NCI-H2196 treated with DMSO at 0.1 percent for 48 hours (cell line): ENCODE measurements at regions not wholly inside any gene's neighbourhood (a gene's known extent, or its start where the extent isn't known, plus 50 kb on each side); places are given as distances from the start of the nearest gene placed in this dataset.

ENCODE experiments used
- DNase-seq: peaks from one replicate; lab custom pipeline; 2025; ENCODE audit not compliant: unreplicated experiment; lab: John Stamatoyannopoulos, UW

- DNase-seq: no peak
Observed at GRCh38 chr20:6575912-6576401, 191.5 kb upstream of the BMP2 start.

- no peak for DNase-seq
Observed at GRCh38 chr20:6566821-6567220, 200.7 kb upstream of the BMP2 start.

- DNase-seq: no peak
Observed at GRCh38 chr20:6562111-6562510, 205.4 kb upstream of the BMP2 start.

DNA sequence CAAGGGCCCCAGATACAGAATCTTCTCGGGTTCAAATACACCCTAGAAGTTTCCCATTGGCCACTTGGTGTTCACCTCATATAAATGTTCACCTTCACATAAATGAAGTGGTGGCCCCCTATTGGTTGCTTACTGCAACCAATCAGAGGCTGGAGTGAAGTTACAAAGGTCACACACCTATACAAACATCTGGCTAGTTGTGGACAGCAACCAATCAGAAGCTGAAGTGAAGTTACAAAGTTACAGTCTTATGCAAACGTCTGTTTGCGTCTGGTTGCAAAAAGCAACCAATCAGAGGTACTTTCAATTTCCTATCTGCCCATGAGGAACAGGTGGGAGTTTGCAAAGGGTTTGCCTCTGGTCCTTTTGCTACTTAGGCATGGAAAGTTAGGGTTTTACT lies 206.5 kb upstream of the BMP2 start:
- no peak for DNase-seq

DNA sequence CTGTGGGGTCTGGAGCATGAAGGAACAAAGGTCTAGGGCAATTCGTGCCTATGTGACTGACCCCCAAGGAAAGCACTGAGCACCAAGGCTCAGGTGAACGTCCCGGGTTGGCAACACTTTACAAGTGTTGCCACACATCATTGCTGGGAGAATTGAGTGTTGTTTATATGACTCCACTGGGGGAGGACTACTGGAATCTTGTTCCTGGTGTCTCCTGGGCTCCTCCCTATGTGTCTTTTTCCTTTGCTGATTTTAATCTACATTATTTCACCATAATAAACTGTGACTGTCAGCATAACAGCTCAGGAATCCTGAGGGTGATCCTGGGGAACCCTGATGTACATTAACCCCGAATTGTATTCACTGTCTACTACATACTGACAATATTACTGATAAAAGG lies 207.7 kb upstream of the BMP2 start:
- no peak for DNase-seq

- DNase-seq: no peak
Observed at GRCh38 chr20:6558341-6558740, 209.1 kb upstream of the BMP2 start.

DNA sequence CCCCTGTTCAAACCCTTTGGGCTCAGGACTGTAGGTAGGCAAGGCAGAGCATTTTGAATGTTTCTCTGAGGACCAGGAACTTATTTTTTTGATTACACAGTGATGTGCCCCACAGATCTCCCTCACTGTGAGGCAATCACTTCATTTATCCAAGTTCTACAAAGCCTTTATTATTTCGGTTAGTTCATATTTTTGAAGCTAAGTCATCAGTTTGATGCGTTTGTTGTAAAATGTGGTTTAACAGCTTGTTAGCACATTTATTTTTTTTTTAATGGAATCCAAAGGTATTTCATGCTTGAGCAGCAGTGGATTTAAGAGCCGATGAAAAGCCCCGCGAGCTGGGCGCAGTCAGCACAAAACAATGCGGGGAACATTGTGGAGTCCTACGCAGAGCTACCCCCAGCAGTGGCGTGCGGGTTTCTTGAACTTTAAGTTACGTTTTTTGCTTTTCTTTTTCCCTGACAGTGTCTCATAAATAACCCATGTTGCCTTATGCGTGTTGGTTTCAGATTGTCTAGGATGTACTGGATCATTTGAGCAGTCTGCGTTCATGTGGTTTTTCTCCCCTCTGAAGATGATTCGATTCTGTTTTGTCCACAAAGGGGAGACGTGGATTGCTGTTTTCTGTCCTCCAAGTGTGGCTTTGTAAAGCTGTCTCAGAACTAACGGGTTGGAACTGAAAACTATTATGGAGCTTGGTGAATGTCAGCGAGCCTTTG lies 233.6 kb upstream of the BMP2 start:
- no peak for DNase-seq

GRCh38 chr20:6533351-6533750 lies 234.1 kb upstream of the BMP2 start:
- DNase-seq: no peak

GRCh38 chr20:6530779-6531315 lies 236.6 kb upstream of the BMP2 start:
- DNase-seq: no peak

DNA sequence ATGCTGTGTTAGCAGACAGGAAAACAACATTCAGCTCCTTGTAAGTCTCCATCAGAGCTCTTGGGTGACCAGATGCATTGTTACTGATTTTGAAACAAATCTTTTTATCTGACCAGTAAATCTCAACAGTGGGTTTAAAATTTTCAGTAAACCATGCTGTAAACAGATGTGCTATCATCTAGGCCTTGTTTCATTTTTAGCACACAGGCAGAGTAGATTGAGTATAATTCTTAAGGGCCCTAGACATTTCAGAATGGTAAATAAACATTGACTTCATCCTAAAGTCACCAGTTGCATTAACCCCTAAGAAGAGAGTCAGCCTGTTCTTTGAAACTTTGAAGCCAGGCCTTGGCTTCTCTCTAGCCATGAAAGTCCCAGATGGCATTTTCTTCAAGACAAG lies 237.2 kb upstream of the BMP2 start:
- DNase-seq: no peak

- DNase-seq: no peak
Observed at GRCh38 chr20:6525447-6526303, 241.8 kb upstream of the BMP2 start.

DNA sequence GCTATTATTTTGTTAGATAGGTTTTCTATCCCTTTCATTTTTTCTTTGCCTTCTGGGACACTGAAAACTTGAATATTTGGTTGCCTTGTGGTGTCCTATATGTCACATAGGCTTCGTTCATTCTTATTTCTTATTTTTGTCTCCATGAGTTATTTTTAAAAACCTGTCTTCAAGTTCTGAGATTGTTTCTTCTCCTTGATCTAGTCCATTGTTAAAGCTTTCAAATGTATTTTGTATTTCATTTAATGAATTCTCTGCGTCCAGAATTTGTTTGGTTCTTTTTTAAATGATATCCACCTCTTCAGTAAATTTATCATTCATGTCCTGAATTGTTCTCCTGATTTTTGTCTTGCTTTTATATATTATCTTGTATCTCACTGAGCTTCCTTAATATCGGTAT lies 243.2 kb upstream of the BMP2 start:
- no peak for DNase-seq

DNA sequence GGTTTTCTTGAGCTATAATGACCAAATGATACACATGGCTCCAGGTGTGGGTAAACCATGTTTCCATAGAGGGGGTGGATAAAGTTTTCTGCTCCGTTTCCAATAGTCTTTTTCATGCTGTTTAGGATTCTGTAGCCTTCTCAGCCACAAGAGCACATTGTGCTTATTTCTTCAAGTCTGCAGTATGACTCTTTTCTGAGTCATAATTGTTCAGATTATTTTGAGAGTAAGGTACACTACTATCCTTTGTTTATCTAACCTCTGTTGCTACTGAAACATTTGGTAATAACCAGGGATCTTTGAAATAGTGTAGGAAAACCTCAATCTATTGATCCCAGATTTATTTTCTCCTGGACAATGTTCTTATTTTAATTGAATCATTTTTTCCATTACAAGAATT lies 247.9 kb upstream of the BMP2 start:
- DNase-seq: no peak

DNA sequence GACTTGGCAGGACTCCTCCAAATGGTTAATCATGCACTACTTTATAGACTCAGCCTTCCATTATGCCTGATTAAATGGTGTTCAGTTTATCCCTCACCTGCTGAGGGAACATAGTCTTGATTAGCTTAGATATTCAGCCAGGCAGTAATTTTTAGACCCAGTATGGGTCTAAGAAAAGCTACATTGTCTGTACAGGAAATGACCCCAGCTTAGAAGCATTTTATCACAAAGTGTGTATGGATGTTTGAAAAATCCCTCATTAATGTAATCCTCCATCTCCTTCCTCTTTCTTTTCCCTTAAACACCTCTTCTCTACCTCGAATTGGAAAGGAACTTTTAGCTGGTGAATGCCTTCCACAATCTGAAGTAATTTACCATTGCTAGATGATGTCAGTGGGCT lies 252.2 kb upstream of the BMP2 start:
- no peak for DNase-seq

- DNase-seq: no peak
Observed at GRCh38 chr20:6513599-6513998, 253.9 kb upstream of the BMP2 start.

GRCh38 chr20:6509374-6509773 lies 258.1 kb upstream of the BMP2 start:
- no peak for DNase-seq

DNA sequence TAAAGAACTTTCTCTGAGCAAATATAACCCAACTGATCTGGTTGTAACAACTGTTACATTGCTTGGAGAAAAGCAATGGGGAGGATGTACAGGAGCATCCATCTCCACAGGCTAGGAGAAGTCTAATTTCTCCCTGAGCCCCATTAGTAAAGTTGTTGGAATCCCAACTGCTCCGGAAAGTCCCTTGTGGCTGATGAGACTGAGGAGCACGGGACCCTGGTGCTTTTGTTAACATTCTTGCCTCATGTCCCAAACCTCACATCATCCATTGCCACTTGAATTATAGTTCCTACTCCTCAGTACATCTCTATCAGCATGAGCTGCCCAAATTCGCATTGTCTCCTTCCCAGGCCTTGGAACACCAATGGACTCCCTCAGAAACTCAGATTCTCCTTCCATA lies 260.6 kb upstream of the BMP2 start:
- no peak for DNase-seq

DNA sequence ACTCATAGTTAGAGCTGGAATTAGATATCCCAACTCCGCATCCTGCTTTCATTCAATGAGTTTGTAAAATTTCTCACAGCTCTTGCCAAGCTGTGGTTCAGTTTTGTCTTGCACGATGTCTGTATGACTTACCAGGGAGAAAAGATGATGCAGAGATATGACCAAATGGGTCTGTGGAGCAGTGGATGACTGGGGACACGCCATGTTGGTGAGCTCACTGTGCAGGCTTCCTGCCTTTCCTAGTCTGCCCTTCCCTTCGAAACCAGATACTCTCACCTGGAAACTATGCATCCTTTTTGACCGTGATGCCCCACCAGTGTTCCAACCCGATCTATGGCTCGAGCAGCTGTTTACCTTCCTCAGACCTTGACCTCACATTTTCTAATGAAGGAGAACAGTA lies 262.7 kb upstream of the BMP2 start:
- no peak for DNase-seq

DNA sequence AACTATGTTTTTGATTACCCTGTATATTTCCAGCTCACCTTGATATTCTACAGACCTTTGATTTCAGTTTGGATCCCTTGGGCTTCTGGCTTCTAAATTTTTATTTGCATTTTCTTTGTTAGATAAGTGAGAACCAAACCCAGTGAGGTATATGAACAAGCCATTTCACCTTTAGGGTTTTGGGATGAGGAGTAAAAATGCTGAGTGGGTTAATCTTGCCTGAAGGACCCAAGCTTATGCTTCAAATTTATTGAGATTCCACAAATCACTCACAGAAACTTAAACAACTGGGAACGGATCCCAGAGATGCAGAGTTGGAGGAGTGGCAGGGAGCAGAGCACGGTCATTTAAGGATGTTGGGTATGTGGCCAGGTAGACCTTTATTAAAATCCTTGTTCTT lies 263.3 kb upstream of the BMP2 start:
- DNase-seq: no peak

DNA sequence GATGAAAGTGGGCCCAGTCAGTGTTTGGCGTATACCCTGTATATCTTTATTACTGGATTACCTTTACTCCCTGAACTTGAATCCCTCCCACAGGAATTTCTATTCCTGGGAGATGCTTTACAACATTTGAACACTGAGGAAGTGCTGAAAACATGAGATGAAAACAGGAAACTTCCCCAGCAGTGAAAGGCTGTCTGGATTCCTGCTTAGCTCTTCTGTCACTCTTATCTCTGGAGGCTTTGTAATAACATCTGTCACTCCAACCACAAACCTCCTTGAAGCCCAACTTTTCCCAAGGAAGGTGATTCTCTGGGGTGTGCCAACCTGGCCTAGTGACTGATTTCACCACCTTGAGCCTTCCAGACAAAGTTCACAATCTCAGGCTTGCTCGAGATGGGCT lies 264.5 kb upstream of the BMP2 start:
- no peak for DNase-seq

- DNase-seq: no peak
Observed at GRCh38 chr20:6502219-6502618, 265.3 kb upstream of the BMP2 start.

DNA sequence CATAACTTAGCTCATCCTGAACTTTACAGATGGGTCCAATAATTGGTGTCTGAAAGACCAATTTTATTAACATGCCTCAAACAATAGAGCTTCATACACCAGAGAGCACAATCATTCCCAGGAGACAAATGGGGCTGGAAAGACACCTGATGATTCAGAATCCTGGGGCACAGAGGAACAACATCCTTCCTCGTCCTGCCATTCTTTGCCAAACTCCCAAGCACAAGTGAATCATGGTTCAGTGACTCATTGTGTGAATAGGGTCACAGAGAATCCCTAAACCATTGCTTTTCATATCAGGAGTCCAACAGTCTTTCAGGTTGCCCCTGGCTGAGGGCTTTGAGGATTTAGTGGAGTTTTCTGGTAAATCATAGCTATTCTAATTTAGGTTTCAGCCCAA lies 266.4 kb upstream of the BMP2 start:
- no peak for DNase-seq
